DND-41 (cell line): ENCODE measurements at regions not wholly inside any gene's neighbourhood (a gene's known extent, or its start where the extent isn't known, plus 50 kb on each side); places are given as distances from the start of the nearest gene placed in this dataset.

Source experiments
- EZH2 ChIP-seq: IDR thresholded peaks from 3 replicates; pipeline ENCODE4 v1.6.1; 2012; ENCODE audit warnings: borderline replicate concordance, low read depth, mild to moderate bottlenecking, moderate library complexity, low read length, inconsistent platforms; ENCODE audit not compliant: severe bottlenecking
- TF ChIP-seq, protein P1 (sequence below): IDR thresholded peaks from 2 replicates; pipeline ENCODE4 v1.5.1; 2012; ENCODE audit warnings: borderline replicate concordance, low read length, moderate library complexity, mild to moderate bottlenecking; ENCODE audit not compliant: poor library complexity, severe bottlenecking; ENCODE audit errors: extremely low read depth

DNA sequence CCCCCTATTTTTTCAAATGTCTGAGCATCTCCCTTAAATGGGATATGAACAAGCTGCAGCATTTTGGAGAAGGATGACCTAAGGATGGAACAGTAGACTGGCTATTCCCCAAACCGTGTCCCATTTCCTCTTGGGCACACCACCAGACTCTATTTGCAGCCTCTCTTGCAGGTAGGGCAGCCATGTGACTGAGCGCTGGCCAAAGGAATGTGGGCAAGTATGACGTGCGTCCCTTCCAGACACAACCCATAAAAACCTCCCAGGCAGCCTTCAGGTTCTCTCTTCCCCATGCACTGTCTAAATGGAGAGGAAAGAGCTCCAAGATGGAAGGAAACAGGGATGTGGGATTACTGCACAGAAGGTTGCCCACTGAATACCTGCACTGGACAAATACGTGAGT, 149.7 kb downstream of the CCT6B start:
- TF ChIP-seq EZH2 = no peak
- TF ChIP-seq, protein P1, sequence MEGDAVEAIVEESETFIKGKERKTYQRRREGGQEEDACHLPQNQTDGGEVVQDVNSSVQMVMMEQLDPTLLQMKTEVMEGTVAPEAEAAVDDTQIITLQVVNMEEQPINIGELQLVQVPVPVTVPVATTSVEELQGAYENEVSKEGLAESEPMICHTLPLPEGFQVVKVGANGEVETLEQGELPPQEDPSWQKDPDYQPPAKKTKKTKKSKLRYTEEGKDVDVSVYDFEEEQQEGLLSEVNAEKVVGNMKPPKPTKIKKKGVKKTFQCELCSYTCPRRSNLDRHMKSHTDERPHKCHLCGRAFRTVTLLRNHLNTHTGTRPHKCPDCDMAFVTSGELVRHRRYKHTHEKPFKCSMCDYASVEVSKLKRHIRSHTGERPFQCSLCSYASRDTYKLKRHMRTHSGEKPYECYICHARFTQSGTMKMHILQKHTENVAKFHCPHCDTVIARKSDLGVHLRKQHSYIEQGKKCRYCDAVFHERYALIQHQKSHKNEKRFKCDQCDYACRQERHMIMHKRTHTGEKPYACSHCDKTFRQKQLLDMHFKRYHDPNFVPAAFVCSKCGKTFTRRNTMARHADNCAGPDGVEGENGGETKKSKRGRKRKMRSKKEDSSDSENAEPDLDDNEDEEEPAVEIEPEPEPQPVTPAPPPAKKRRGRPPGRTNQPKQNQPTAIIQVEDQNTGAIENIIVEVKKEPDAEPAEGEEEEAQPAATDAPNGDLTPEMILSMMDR = no peak
